ENCODE measurements at regions not wholly inside any gene's neighbourhood (a gene's known extent, or its start where the extent isn't known, plus 50 kb on each side); places are given as distances from the start of the nearest gene placed in this dataset.
"Not testable (repeated sequence)": the region's sequence is repeated elsewhere in the genome, so short reads cannot be mapped to it uniquely, and the experiment has no call there.

DNA sequence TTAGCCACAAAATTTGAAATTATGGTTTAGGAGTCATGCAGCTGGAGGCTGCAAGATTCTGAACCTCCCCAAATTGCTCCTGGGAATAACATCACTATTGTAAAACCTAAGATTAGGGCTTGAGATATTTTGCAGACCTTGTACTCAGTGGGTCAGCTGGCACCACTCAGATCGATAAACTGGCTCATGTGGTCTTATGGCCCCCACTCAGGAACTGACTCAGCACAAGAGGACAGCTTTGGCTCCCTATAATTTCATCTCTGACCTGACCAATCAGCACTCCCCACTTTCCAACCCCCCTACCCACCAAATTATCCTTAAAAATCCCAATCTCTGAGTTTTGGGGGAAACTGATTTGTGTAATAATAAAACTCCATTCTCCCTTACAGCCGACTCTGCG, 161.6 kb downstream of the BRMS1L start:
- DNase-seq, result no peak

DNA sequence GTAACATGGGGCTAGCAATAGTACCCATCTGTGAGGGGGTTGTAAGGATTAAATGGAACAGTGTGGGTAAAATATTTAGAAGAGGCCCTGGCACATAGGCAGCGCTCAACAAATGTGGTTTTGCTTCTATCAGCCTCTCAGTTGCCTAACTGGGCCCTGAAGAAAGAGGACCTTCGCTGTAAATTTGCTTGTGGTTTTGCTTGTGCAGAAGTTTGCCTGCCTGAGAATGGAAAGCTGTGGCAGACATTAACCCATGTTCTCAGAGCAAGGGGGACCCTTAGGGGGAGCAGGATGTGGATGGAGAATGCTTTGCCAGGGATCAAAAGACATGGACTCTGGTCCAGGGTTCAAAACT, 160.1 kb downstream of the BRMS1L start:
- DNase-seq, result no peak

DNA sequence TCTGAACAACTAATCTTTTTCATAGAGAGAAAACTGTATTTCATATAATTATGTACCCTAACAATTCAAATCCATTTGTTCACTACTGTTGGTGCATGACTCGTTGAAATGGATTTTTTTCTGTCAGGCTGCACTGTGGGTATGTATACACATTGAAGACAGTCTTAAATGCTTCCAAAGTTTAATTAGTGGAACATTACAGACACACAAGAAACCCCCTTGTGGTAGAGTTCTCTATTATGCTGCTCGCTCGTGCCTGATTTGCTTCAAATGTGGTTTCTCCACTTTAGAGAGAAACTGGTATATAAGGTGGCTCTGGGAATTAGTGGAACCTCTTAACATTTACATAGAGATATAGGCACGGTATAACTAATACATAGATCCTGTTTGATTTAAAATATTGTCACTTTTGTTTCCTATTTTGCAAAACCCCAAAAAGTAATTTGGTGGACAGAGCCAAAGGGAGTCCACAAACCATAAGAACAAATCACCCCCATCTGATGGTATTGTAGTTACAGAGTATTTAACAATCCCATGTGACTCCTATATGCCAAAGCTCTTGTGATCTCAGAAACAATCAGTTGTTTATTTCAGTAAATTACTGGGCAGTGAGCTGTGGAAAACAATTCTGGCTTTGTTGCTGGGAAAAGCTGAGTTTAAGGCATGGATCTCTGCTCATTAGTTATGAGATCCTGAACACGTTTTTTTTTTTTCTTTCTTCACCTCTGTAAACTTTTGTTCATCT, 159.5 kb downstream of the BRMS1L start:
- no peak for DNase-seq

DNA sequence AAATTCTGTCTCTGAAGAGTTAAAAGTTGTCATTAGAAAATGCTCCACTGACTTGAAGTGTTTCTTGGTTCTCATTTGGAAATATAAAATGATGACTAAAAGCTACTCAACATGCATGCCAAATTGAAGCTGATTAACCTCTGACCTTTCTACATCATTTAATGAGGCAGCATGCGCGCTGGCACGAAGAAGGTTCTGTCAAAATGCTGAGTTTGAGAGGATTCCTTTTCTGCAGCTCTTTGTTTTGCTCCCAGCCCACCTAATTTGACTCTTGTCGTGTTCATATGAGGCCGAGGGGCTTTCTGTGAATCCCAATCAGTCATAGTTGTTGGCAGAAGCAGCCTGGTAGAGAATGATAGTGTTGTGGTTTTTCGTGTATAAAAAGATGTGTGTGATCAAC, 153.4 kb downstream of the BRMS1L start:
- DNase-seq, result no peak

DNA sequence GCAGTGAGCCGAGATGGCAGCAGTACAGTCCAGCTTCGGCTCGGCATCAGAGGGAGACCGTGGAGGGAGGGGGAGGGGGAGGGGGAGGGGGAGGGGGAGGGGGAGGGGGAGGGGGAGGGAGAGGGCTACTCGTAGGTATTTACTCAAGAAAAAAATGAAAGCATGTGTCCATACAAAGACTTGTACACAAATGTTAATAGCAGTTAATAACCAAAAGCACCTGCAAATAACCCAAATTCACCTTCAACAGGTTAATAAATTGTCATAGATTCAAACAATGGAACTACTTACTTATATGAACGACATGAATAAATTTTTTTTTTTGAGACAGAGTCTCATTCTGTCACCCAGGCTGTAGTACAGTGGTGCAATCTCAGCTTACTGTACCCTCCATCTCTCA, 152.4 kb downstream of the BRMS1L start:
- DNase-seq, result no peak

DNA sequence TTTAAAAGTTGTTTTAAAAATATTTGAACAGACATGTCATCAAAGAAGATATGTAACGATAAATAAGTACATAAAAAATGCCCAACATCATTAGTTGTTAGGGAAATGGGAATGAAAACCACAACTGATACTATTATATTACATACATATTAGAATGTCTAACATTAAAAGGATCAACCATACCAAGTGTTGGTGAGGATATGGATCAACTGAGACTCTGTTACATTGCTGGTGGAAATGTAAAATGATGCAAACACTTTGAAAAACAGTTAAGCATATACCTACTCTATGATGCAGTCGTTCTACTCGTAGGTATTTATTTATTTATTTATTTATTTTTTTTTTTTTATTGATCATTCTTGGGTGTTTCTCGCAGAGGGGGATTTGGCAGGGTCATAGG, 149.7 kb downstream of the BRMS1L start:
- no peak for DNase-seq

DNA sequence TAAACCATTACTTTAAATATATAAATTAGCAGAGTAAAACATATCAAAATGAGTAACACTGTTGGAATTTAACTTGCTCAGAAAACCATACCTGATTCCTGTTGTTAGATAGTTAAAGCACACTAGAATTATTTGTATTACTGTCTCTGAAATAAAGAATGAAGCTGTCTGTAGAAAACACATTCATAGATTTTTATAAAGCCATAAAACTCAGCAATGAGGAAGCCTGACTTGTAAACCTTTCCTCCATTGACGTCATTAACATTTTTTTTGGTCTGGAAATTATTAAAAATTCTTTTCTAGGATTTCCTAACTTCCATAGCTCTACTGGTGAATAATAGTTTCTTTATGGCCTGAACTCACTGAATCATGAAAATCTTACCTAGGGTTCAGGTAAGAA, 147.6 kb downstream of the BRMS1L start:
- no peak for DNase-seq

DNA sequence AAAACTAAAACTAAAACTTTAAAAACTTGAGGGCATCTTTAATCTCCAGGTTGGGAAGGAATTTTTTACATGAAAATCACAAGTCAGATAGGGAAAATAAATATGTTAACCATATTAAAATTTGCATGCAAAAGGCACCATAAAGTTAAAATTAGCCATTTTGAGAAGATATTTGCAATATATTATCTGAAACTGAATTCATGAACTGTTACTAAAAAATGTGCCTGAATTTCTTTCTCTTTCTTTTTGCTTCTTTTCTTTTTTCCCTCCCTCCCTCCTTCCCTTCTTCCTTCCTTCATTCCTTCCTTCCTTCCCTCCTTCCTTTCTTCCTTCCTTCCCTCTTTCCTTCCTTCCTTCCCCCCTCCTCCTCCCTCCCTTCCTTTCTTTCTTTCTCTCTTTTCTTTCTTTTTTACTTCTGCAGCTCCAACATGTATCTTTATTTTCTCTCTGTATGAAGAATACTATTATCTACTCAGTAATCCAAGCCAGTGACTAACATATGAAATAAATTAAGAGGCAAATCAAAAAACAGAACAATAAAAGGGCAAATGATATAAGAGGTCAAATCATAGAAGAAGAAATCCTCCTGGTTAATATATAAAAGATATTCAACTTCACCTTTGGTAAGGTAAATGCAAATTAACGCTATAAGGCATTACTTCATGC, 146.0 kb downstream of the BRMS1L start:
- DNase-seq, result no peak

DNA sequence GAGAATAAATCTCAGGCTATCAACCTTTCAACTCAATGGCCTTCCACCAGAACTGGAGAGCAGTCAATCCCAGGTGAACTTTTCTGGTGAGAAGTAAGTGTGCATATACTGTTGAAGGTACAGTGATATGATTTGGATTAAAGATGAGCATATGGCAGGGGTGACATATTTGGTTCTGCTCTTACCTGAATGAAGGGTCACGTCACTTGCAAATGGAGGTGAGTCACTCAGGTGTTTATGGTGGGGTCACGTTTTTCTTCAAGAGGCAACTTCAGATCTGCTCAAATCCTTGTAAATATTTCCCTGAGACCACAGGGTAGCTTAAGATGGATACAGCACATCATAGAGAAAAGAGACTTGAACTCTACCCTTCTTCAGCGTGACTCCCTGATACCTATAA, 143.2 kb downstream of the BRMS1L start:
- no peak for DNase-seq

DNA sequence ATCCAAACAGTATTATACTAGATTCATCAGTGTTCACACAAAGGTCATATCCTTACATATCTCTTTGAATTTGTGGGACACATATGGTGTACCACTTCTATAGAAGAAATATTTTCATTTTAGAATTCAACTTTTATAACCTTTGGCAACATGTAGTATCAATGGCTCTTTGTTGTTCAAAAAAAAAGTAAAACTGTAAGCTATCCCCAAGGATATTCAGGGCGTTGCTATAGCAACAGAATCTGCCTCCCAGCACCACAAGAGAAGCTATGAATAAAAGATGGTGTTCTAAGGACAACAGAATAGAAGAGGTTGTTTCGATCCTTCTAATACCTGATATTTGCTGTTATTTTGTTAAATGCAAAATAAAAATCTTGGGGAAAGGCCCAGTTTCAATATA, 139.3 kb downstream of the BRMS1L start:
- no peak for DNase-seq

DNA sequence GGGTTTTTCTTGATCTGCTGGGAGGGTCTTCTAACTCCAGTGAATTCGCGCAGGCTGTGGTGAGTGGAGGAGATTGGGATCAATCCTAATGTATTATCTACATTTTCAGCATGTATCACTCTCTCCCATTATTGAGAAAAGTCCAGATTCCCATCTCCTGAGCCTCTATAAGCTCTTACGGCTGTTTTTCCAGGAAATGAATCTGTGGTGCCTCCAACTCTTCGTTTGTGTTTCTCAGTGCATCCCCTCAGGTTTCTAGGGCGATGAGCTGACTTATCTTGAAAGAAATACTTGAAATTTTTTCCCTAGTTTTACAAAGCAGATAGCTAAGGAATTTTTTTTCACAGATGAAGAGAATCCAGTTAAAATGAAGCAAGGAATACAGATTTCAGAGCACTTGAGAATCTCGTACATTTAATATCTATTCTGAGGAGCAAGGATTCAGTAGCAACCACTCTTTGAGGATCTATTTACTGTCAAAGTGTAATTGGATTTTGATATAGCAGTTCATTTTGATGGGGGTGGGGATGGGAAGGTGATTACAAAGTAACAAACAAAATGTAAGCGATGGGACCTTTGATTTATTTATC, 138.7 kb downstream of the BRMS1L start:
- no peak for DNase-seq

DNA sequence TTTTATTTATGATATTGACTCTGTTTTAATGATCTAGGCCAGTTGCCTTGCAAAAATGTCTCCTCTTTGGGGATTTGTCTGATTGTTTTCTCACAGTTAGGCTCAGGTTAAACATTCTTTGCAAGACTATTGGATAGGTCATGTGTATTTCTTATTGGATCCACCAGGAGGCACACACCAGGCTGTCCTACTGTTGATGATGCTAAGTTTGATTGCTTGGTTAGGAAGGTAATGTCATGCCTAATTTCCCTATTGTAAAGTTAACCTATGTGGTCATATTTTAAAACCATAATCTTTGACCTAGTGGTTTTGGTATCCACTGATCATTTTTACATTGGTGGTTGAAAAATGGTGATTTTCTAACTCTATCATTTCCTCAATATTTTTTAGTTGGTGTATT, 137.1 kb downstream of the BRMS1L start:
- DNase-seq, result no peak

DNA sequence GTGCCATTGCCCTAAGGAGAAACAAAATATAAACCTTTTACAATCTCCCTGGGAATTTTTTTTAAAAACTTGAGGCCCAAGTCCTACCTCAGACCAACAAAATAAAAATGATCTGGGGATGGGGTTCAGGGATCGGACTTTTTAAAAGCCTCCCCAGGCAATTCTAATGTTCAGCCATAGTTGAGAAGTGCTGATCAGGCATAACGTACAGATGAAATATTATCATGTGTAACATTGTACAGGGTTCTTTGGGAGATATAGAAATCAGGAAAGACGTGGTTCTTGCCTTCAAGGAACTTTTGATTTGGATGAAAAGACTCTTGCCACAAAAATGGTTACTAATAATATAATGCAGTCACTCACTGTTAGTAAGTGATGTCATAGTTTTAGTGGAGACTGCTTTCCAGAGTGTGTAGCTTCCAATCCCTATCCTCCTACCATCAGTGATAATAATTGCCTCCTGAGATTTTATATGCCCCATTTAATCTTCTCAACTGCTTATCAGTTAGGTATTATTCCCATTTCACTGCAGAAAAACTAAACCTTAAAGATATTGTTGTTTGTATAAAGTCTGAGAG, 135.6 kb downstream of the BRMS1L start:
- no peak for DNase-seq

DNA sequence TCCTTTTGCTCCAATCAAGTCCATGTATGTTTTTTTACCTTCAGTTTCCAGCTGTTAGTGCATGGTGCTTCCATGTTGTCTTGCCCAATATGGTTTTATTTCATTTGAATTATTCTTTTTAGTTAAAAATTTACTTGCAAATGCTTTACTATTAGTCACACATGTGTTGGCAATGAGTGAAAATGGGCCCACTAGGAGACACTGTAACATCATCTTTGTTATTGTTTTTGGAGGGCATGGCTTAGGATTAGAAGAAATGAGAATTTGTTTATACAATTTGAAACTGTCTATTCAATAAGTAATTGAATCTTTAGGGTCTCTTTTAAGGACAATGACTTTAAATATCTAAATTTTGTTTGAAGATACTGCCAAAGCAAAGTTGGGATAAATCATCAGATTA, 133.7 kb downstream of the BRMS1L start:
- no peak for DNase-seq

DNA sequence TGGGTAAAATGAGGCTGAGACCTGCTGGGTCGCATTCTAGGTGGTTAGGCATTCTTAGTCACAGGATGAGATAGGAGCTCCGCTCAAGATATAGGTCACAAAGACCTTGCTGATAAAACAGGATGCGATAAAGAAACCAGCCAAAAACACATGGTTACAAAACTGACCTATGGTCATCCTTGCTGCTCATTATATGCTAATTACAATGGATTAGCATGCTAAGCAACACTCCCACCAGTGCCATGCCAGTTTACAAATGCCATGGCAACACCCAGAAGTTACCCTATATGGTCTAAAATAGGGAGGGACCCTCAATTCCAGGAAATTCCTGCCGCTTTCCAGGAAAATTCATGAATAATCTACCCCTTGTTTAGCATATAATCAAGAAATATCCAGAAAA, 132.4 kb downstream of the BRMS1L start:
- no peak for DNase-seq

DNA sequence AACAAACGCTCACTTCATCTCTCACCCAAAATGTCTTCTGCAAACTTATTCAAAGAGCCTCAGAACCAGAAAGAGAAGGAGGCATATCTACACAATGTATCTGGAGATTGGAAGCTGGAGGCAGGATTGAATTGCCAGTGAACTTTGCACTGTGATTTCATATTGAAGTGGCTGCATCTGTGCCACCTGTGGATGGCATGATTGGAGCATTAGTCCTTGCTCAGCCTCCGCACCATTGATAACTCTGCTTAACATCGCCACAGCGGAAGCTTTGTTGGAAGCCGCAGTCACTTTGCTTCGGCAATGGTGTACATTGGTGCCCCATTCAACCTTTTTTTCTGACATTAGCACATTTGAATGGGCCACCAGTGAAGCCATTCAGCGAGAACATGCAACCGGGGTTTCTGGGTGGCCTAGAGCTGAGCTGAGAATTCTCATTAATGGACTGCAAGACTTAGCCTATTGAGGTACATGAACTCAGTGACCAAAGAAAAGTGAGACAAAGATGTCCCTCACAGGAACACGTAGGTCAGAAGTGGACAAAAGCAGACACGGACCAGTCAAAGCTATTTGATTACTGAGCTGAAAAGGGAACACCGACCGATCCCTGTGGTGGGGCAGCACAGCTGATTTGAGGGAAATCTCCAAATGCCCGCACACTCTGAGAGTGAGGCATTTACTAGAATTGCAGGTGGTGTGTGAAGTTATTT, 130.4 kb downstream of the BRMS1L start:
- DNase-seq, result no peak

DNA sequence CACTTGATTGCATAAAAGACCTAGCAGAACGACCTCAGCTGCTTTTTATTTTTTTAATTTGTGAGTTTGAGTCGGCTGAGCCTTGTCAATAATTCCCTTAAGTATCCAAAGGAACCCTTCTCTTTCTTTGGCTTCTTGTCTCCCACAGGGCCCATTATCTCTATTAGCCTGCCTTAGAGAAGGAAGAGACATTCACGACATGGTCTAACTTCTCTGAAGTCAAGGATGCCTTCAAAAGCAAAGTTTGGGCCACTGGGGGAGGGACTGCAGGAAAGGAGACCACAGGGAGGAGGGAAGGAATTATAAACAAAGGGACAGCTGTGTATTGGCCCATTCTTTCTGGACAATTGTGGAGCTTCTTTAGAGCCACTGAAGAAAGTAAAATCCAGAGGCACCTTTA, 126.4 kb downstream of the BRMS1L start:
- DNase-seq, result no peak

DNA sequence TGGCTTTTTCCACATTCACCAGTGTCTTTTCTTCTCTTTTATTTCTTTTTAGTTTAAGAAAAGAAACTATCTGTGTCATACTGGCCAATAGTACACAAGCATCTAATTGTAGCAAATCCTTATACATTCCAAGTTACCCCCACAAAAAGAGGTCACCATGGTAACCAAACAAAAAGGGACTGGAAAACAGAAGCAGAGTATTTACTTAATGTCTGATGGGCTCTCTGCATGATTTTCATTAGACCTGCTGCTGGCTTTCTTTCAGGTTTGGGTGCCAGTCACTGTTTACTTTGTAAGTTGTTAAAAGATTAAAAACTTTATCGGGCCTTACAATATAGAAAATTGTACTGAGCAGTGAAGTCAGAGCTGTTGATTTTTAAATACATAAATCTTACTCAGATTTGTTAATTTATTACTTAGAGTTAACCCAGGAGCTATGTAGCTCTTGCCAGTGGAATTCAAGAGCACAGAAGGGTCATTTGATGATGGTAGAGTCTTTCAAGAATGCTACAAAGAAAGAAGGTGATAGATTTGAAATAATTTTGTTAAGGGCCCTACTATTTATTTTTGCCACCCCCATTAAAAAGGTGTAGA, 123.9 kb downstream of the BRMS1L start:
- no peak for DNase-seq

DNA sequence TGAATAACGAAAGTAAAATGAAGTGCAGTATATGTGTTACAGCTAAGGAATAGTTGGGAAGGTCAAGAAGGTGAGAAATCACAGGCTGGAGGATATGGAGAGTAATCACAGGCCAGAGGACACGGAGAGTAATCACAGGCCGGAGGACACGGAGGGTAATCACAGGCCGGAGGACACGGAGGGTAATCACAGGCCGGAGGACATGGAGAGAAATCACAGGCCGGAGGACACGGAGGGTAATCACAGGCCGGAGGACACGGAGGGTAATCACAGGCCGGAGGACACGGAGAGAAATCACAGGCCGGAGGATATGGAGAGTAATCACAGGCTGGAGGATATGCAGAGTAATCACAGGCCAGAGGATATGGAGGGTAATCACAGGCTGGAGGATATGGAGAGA, 121.8 kb downstream of the BRMS1L start:
- not testable (repeated sequence) for DNase-seq

DNA sequence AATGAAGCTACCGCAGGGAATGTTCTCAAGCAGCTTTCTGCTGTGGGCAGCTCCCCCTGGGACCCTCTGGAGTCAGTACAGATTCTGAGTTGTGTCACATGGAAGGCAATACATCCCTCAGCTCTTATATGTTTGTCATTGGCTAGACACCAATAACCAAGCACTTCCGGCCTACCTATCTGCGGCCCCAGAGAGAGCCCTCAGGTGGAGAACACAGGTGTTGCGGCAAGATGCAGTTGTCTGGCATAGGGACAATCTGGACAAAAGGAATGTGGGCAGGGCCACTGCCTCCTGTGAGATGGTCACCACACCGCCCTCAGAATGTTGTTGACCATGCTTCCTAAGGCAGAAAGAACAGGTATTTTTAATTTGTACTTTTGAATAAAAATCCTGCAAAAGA, 118.7 kb downstream of the BRMS1L start:
- no peak for DNase-seq

DNA sequence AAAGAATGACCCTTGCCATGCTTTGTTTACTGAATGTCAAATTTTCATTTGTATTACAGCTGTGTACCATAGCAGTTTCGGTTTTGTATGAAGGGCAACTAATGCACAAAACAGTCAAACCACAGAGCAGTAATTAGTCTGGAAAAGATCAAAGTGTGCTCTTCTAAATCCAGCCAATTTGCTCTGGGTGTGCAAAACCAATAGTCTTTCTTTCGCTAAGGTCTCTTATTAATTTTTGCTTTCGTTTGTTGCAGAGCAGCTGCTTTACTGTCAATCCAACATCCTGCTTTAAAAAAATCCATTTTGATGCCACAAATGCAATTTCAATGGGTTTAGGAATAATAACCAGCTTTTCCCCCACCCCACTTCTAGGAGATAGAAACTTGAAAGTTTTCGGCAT, 114.2 kb downstream of the BRMS1L start:
- DNase-seq, result no peak

DNA sequence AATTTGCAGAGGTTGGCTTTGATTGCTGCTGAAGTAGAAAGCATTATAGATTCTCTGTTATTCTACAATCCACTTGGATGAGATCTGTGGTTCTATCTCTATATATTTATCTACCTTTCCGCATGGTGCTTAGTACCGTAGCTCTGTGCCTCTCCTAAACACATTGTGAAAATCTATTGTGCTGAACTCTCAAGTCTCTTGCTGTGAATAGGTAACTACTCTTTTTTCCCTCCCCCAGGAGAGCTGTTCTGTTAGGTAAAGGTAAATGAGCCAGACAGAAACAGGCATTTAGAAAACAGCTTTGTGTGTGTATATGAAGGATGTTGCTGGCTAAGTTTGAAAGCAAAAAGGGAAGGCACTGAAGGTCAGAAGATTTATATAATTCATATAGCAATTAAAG, 112.6 kb downstream of the BRMS1L start:
- no peak for DNase-seq

DNA sequence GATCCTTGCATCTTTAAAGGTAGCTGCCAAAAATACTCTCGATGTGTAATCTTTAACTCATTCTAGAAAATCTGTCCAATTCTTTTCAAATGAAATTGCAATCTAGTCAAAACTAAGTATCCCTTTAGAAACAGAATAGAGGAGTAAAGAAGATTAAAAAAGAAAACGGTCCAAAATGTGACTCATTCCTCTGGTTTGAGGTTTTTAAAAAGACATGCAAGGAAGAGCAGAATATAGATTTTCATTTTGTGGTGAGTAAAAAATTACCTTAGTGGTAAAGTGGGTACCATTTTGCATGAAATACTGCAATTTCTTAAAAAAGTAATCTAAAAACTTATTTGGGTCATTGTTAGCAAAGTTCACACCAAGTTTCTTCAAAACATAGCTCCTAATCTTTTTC, 108.4 kb downstream of the BRMS1L start:
- no peak for DNase-seq
